ENCODE measurements at regions not wholly inside any gene's neighbourhood (a gene's known extent, or its start where the extent isn't known, plus 50 kb on each side); places are given as distances from the start of the nearest gene placed in this dataset.

DNA sequence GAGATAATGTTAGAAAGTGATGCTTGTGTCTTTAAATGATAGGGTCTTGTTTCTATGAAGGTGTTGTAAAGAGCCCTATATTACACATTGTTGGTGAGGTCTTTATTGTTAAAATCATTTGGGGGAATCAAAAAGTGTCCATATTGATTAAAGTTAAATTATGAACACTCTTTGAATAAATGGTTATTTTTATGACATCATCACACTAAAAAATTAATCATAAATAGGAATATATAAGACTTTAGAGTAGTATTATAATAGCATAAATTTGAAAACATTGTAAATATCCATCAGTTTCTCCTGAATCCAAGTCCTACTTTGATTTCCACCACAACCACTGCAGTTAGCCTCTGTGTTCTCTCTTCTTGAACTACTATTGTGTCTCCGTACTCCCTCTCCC lies 136.3 kb downstream of the HTR1A start:
- Histone ChIP-seq H4K20me1 (ENCODE audit: insufficient read depth) (no peaks in the 10 kb centered on the region), H3K27me3 (ENCODE audit: insufficient read depth, low read depth, low read length) (no peaks in the 10 kb centered on the region), H3K79me2 (replicated peaks; ENCODE audit: insufficient read depth, low read length) (no peaks in the 10 kb centered on the region), H3F3A (ENCODE audit: insufficient read depth, low read length, poor library complexity, severe bottlenecking) (no peaks in the 10 kb centered on the region), H3K36me3 (ENCODE audit: insufficient read depth, low read length) (no peaks in the 10 kb centered on the region), H3K9me2 (ENCODE audit: insufficient read depth, low read length) (no peaks in the 10 kb centered on the region), H3K27ac (ENCODE audit: low read length) (no peak overlapping the region), H3K9me3 (ENCODE audit: low read length) (no peaks in the 10 kb centered on the region), H3K4me3 (ENCODE audit: low read length) (no peak overlapping the region), H2AFZ (ENCODE audit: low read depth, low read length) (no peak overlapping the region), H3K9ac (ENCODE audit: low read length) (no peak overlapping the region), H3K4me2 (ENCODE audit: low read length) (no peak overlapping the region)
- no peak for TF ChIP-seq POLR2AphosphoS5 (IDR thresholded peaks at IDR 0.05)
- no peak for TF ChIP-seq TAF1 (IDR thresholded peaks at IDR 0.05; ENCODE audit: low read depth)
- no peak for TF ChIP-seq RAD21 (conservative IDR thresholded peaks at IDR 0.05)
- TF ChIP-seq, protein P1, sequence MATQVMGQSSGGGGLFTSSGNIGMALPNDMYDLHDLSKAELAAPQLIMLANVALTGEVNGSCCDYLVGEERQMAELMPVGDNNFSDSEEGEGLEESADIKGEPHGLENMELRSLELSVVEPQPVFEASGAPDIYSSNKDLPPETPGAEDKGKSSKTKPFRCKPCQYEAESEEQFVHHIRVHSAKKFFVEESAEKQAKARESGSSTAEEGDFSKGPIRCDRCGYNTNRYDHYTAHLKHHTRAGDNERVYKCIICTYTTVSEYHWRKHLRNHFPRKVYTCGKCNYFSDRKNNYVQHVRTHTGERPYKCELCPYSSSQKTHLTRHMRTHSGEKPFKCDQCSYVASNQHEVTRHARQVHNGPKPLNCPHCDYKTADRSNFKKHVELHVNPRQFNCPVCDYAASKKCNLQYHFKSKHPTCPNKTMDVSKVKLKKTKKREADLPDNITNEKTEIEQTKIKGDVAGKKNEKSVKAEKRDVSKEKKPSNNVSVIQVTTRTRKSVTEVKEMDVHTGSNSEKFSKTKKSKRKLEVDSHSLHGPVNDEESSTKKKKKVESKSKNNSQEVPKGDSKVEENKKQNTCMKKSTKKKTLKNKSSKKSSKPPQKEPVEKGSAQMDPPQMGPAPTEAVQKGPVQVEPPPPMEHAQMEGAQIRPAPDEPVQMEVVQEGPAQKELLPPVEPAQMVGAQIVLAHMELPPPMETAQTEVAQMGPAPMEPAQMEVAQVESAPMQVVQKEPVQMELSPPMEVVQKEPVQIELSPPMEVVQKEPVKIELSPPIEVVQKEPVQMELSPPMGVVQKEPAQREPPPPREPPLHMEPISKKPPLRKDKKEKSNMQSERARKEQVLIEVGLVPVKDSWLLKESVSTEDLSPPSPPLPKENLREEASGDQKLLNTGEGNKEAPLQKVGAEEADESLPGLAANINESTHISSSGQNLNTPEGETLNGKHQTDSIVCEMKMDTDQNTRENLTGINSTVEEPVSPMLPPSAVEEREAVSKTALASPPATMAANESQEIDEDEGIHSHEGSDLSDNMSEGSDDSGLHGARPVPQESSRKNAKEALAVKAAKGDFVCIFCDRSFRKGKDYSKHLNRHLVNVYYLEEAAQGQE (IDR thresholded peaks at IDR 0.05; ENCODE audit: borderline replicate concordance) = no peak
- TF ChIP-seq SMC3 (conservative IDR thresholded peaks at IDR 0.05; ENCODE audit: poor library complexity) = no peak
- TF ChIP-seq EP300 (conservative IDR thresholded peaks at IDR 0.05; ENCODE audit: poor library complexity, severe bottlenecking) = no peak
- TF ChIP-seq, protein P2, sequence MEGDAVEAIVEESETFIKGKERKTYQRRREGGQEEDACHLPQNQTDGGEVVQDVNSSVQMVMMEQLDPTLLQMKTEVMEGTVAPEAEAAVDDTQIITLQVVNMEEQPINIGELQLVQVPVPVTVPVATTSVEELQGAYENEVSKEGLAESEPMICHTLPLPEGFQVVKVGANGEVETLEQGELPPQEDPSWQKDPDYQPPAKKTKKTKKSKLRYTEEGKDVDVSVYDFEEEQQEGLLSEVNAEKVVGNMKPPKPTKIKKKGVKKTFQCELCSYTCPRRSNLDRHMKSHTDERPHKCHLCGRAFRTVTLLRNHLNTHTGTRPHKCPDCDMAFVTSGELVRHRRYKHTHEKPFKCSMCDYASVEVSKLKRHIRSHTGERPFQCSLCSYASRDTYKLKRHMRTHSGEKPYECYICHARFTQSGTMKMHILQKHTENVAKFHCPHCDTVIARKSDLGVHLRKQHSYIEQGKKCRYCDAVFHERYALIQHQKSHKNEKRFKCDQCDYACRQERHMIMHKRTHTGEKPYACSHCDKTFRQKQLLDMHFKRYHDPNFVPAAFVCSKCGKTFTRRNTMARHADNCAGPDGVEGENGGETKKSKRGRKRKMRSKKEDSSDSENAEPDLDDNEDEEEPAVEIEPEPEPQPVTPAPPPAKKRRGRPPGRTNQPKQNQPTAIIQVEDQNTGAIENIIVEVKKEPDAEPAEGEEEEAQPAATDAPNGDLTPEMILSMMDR (IDR thresholded peaks at IDR 0.05; ENCODE audit: poor library complexity, severe bottlenecking) = no peak
- no peak for TF ChIP-seq EZH2 (IDR thresholded peaks at IDR 0.05; ENCODE audit: borderline replicate concordance, insufficient read depth, low read length, poor library complexity, severe bottlenecking)
- no peak for TF ChIP-seq MXI1 (conservative IDR thresholded peaks at IDR 0.05; ENCODE audit: poor library complexity, severe bottlenecking)

DNA sequence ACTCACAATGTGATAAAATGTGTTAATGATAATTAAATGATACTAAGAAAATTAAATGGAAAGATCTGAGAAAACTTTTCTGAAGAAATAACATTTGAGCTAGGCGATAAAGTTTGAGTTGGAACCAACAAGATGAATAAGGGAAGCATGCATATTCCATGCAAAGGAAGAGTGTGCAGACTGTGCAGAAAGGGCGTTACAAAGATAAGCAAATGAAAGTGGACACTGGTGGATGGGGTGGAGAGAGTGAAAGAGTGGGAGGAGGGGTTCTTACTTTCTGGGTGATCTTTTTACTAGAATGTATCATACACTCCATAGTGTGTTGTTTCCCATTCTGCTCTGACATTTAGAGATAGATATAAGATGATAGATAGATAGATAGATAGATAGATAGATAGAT lies 138.7 kb downstream of the HTR1A start:
- H3K9ac ChIP-seq (ENCODE audit: low read length) = no peak overlapping the region
- no peaks in the 10 kb centered on the region for H3K9me2 ChIP-seq (ENCODE audit: insufficient read depth, low read length)

More for the DNA sequence above, 138.7 kb downstream of the HTR1A start:
- Histone ChIP-seq H3F3A (ENCODE audit: insufficient read depth, low read length, poor library complexity, severe bottlenecking) (no peaks in the 10 kb centered on the region), H3K9me3 (ENCODE audit: low read length) (no peaks in the 10 kb centered on the region), H4K20me1 (ENCODE audit: insufficient read depth) (no peaks in the 10 kb centered on the region), H3K27me3 (ENCODE audit: insufficient read depth, low read depth, low read length) (no peaks in the 10 kb centered on the region), H2AFZ (ENCODE audit: low read depth, low read length) (no peak overlapping the region), H3K4me3 (ENCODE audit: low read length) (no peak overlapping the region), H3K36me3 (ENCODE audit: insufficient read depth, low read length) (no peaks in the 10 kb centered on the region), H3K79me2 (replicated peaks; ENCODE audit: insufficient read depth, low read length) (no peaks in the 10 kb centered on the region), H3K4me2 (ENCODE audit: low read length) (no peak overlapping the region), H3K27ac (ENCODE audit: low read length) (no peak overlapping the region)
- TF ChIP-seq MXI1 (conservative IDR thresholded peaks at IDR 0.05; ENCODE audit: poor library complexity, severe bottlenecking) (no peak), EZH2 (IDR thresholded peaks at IDR 0.05; ENCODE audit: borderline replicate concordance, insufficient read depth, low read length, poor library complexity, severe bottlenecking) (no peak), SMC3 (conservative IDR thresholded peaks at IDR 0.05; ENCODE audit: poor library complexity) (no peak), POLR2AphosphoS5 (IDR thresholded peaks at IDR 0.05) (no peak), TAF1 (IDR thresholded peaks at IDR 0.05; ENCODE audit: low read depth) (no peak)
- TF ChIP-seq, protein P1 (IDR thresholded peaks at IDR 0.05; ENCODE audit: borderline replicate concordance) = no peak
